ENCODE measurements at regions not wholly inside any gene's neighbourhood (a gene's known extent, or its start where the extent isn't known, plus 50 kb on each side); places are given as distances from the start of the nearest gene placed in this dataset.

GRCh38 chr15:47339800-47340570, 377.3 kb upstream of the SEMA6D start:
- TF ChIP-seq, protein P1, sequence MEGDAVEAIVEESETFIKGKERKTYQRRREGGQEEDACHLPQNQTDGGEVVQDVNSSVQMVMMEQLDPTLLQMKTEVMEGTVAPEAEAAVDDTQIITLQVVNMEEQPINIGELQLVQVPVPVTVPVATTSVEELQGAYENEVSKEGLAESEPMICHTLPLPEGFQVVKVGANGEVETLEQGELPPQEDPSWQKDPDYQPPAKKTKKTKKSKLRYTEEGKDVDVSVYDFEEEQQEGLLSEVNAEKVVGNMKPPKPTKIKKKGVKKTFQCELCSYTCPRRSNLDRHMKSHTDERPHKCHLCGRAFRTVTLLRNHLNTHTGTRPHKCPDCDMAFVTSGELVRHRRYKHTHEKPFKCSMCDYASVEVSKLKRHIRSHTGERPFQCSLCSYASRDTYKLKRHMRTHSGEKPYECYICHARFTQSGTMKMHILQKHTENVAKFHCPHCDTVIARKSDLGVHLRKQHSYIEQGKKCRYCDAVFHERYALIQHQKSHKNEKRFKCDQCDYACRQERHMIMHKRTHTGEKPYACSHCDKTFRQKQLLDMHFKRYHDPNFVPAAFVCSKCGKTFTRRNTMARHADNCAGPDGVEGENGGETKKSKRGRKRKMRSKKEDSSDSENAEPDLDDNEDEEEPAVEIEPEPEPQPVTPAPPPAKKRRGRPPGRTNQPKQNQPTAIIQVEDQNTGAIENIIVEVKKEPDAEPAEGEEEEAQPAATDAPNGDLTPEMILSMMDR (IDR thresholded peaks at IDR 0.05), result no peak
- TF ChIP-seq POLR2A (IDR thresholded peaks at IDR 0.05), result no peak

Measured in body of pancreas (tissue), 4 donors.